ENCODE measurements at regions not wholly inside any gene's neighbourhood (a gene's known extent, or its start where the extent isn't known, plus 50 kb on each side); places are given as distances from the start of the nearest gene placed in this dataset.

- Histone ChIP-seq H3K27me3 (ENCODE audit: insufficient read depth, low read length) (peaks cover 3% of the 10 kb centered on the region; the same call in 1 of the 2 replicates), H3F3A (ENCODE audit: insufficient read depth, low read length) (no peaks in the 10 kb centered on the region), H3K9me2 (ENCODE audit: low read depth, low read length) (no peaks in the 10 kb centered on the region), H3K27ac (ENCODE audit: low read depth, low read length, poor library complexity, severe bottlenecking) (no peak overlapping the region), H3K9me3 (ENCODE audit: low read length) (no peaks in the 10 kb centered on the region), H2AFZ (ENCODE audit: low read length) (no peak overlapping the region), H3K4me1 (ENCODE audit: insufficient read depth, low read length, severe bottlenecking) (no peaks in the 10 kb centered on the region), H3K4me3 (ENCODE audit: low read depth, low read length, poor library complexity, severe bottlenecking) (no peak overlapping the region), H3K9ac (ENCODE audit: low read length) (no peak overlapping the region), H3K4me2 (ENCODE audit: low read length) (no peak overlapping the region), H3K79me2 (ENCODE audit: insufficient read depth, low read length) (no peaks in the 10 kb centered on the region), H4K20me1 (ENCODE audit: insufficient read depth, low read length) (no peaks in the 10 kb centered on the region), H3K36me3 (ENCODE audit: insufficient read depth, low read length) (no peaks in the 10 kb centered on the region)
- no peak for TF ChIP-seq EZH2 (IDR thresholded peaks at IDR 0.05; ENCODE audit: borderline replicate concordance, low read length)
- TF ChIP-seq, protein P1, sequence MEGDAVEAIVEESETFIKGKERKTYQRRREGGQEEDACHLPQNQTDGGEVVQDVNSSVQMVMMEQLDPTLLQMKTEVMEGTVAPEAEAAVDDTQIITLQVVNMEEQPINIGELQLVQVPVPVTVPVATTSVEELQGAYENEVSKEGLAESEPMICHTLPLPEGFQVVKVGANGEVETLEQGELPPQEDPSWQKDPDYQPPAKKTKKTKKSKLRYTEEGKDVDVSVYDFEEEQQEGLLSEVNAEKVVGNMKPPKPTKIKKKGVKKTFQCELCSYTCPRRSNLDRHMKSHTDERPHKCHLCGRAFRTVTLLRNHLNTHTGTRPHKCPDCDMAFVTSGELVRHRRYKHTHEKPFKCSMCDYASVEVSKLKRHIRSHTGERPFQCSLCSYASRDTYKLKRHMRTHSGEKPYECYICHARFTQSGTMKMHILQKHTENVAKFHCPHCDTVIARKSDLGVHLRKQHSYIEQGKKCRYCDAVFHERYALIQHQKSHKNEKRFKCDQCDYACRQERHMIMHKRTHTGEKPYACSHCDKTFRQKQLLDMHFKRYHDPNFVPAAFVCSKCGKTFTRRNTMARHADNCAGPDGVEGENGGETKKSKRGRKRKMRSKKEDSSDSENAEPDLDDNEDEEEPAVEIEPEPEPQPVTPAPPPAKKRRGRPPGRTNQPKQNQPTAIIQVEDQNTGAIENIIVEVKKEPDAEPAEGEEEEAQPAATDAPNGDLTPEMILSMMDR (IDR thresholded peaks at IDR 0.05; ENCODE audit: low read length), result no peak
These were observed 117.3 kb upstream of the TBX20 start for GRCh38 chr7:35371221-35371620.

DNA sequence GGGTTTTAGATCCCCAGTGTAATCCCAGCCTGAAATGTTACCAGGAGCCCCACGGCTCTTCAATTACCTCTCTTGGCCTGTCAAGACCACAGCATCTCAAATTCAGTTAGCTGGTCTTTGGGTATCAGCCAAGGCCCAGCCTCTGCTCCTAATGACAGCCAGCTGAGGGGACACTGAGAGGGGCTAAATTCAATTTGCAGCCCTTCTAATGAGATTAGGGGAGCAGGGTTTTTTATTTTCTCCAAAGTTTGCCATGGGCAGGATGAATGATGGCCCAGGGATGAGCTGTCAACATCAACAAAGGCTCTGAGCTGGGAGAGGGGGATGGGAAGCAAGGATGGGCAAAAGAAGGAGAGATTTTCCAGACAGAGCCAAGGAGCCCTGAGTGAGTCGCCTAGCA lies 116.8 kb upstream of the TBX20 start:
- no peak overlapping the region for H3K9ac ChIP-seq (ENCODE audit: low read length)
- H3K4me2 ChIP-seq (ENCODE audit: low read length), result no peak overlapping the region
- no peaks in the 10 kb centered on the region for H3K4me1 ChIP-seq (ENCODE audit: insufficient read depth, low read length, severe bottlenecking)
- no peaks in the 10 kb centered on the region for H3K36me3 ChIP-seq (ENCODE audit: insufficient read depth, low read length)
- no peaks in the 10 kb centered on the region for H3K79me2 ChIP-seq (ENCODE audit: insufficient read depth, low read length)
- H3K27ac ChIP-seq (ENCODE audit: low read depth, low read length, poor library complexity, severe bottlenecking), result no peak overlapping the region
- TF ChIP-seq, protein P1 (IDR thresholded peaks at IDR 0.05; ENCODE audit: low read length), result no peak
- TF ChIP-seq EZH2 (IDR thresholded peaks at IDR 0.05; ENCODE audit: borderline replicate concordance, low read length), result no peak
- no peaks in the 10 kb centered on the region for H4K20me1 ChIP-seq (ENCODE audit: insufficient read depth, low read length)
- H3K4me3 ChIP-seq (ENCODE audit: low read depth, low read length, poor library complexity, severe bottlenecking), result no peak overlapping the region
- no peak overlapping the region for H2AFZ ChIP-seq (ENCODE audit: low read length)
- no peaks in the 10 kb centered on the region for H3K9me3 ChIP-seq (ENCODE audit: low read length)
- H3K9me2 ChIP-seq (ENCODE audit: low read depth, low read length), result no peaks in the 10 kb centered on the region
- H3K27me3 ChIP-seq (ENCODE audit: insufficient read depth, low read length), result peaks cover 3% of the 10 kb centered on the region; the same call in 1 of the 2 replicates
- H3F3A ChIP-seq (ENCODE audit: insufficient read depth, low read length), result no peaks in the 10 kb centered on the region

DNA sequence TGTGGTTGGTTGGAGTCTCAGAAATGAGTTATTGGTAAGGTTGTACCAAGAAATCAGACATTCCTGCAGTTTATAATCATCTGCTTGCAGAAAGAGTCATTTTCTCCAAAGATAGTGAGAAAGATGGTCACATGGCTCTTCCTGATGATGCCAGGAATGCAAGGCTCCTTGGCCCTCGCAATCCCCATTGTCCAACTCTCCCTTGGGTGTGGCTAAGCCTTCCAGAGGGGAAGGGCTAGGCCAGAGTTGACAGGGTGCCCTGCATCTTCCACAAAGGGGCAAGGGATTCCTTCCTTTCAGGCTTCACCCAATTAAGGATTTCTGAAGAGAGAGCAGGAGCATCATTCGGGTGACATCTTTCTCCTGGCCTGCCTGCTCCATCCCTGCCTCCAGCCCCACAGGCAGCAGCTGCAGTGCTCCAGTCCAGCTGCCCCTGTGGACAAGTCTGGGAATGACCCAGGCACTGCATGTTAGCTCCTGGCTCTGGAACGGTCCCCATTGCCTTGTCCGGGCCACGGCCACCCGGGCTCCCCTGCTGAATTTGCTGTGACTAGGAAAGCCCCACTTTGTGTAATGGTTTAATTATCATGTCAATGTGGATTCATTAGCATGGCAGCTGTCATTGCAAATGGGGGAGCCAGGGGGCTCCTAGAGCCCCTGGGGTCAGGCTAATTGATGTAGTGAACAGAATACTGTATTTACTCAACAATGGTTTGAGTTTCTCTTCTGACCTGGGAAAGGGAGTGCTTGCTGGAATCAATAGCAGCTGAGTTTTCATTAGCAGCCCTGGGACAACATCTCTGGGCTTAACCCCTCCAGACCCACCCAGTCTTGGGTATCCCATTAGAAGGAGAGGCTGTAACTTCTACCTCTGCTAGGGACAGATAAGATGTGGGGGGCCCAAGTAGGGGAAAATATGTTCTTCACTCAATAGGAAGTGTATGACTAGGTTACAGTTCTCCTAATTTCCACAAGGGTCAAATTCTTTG lies 112.6 kb upstream of the TBX20 start:
- no peaks in the 10 kb centered on the region for H4K20me1 ChIP-seq (ENCODE audit: insufficient read depth, low read length)
- H3K9me2 ChIP-seq (ENCODE audit: low read depth, low read length), result no peaks in the 10 kb centered on the region
- no peak overlapping the region for H3K4me2 ChIP-seq (ENCODE audit: low read length)
- no peaks in the 10 kb centered on the region for H3K9me3 ChIP-seq (ENCODE audit: low read length)
- TF ChIP-seq, protein P1 (IDR thresholded peaks at IDR 0.05; ENCODE audit: low read length), result no peak
- TF ChIP-seq EZH2 (IDR thresholded peaks at IDR 0.05; ENCODE audit: borderline replicate concordance, low read length), result no peak
- peaks cover 3% of the 10 kb centered on the region; the same call in 1 of the 2 replicates for H3K27me3 ChIP-seq (ENCODE audit: insufficient read depth, low read length)
- no peak overlapping the region for H3K4me3 ChIP-seq (ENCODE audit: low read depth, low read length, poor library complexity, severe bottlenecking)
- H3K4me1 ChIP-seq (ENCODE audit: insufficient read depth, low read length, severe bottlenecking), result no peaks in the 10 kb centered on the region
- no peaks in the 10 kb centered on the region for H3K36me3 ChIP-seq (ENCODE audit: insufficient read depth, low read length)
- no peaks in the 10 kb centered on the region for H3F3A ChIP-seq (ENCODE audit: insufficient read depth, low read length)
- no peak overlapping the region for H2AFZ ChIP-seq (ENCODE audit: low read length)
- H3K27ac ChIP-seq (ENCODE audit: low read depth, low read length, poor library complexity, severe bottlenecking), result no peak overlapping the region
- H3K79me2 ChIP-seq (ENCODE audit: insufficient read depth, low read length), result no peaks in the 10 kb centered on the region
- H3K9ac ChIP-seq (ENCODE audit: low read length), result no peak overlapping the region

Data from OCI-LY1 (cell line).